IMR-90 (cell line): ENCODE measurements at regions not wholly inside any gene's neighbourhood (a gene's known extent, or its start where the extent isn't known, plus 50 kb on each side); places are given as distances from the start of the nearest gene placed in this dataset.

Experiments
- ATAC-seq: fragments of 200-7000 bp; cut with Tn5 transposase; 2 replicates; pipeline ENCODE4 v1.9.1; 2020; ENCODE audit warnings: low read depth, mild to moderate bottlenecking, moderate library complexity
- BruUV-seq: library from RNA; stranded (reverse); fragments of 400-500 nt; replicated peaks from 2 replicates; lab custom pipeline; 2021; lab: Mats Ljungman, UMichigan
- CTCF ChIA-PET: fragments of 300-600 bp; formaldehyde crosslinking; extraction: SDS; loops from one replicate; lab custom pipeline; 2021; ENCODE audit warnings: antibody characterized with exemption; lab: Yijun Ruan, JAX
- POLR2A ChIA-PET: fragments of 300-600 bp; sonication (Branson Sonifier 250); formaldehyde crosslinking; loops from one replicate; lab custom pipeline; 2022; ENCODE audit warnings: antibody characterized with exemption; ENCODE audit not compliant: unreplicated experiment; lab: Charles Lee
- DNase-seq: peaks from one replicate; pipeline ENCODE4 v3.0.0; 2013
- H2AFZ ChIP-seq: replicated peaks from 2 replicates; pipeline ENCODE3; 2013; ENCODE audit warnings: low read length, mild to moderate bottlenecking; ENCODE audit not compliant: poor library complexity
- H2AK5ac ChIP-seq: 2 replicates; pipeline ENCODE4 v1.6.1; 2013; ENCODE audit warnings: low read depth, low read length, inconsistent platforms
- H2AK9ac ChIP-seq: replicated peaks from 2 replicates; pipeline ENCODE3; 2013; ENCODE audit warnings: mild to moderate bottlenecking, low read depth, low read length, moderate library complexity; ENCODE audit not compliant: poor library complexity
- H2BK120ac ChIP-seq: 2 replicates; pipeline ENCODE4 v1.6.1; 2013; ENCODE audit warnings: low read depth, low read length, inconsistent platforms
- H2BK15ac ChIP-seq: 3 replicates; pipeline ENCODE4 v1.6.1; 2013; ENCODE audit warnings: low read depth, low read length, inconsistent platforms
- H2BK20ac ChIP-seq: 2 replicates; pipeline ENCODE4 v1.6.1; 2013; ENCODE audit warnings: low read depth, mild to moderate bottlenecking, inconsistent platforms, low read length, moderate library complexity
- H2BK5ac ChIP-seq: 2 replicates; pipeline ENCODE4 v1.6.1; 2013; ENCODE audit warnings: mild to moderate bottlenecking, low read depth, low read length, inconsistent platforms; ENCODE audit not compliant: poor library complexity, severe bottlenecking
- H3K14ac ChIP-seq: replicated peaks from 2 replicates; pipeline ENCODE4 v1.6.1; 2013; ENCODE audit warnings: low read depth, low read length, inconsistent platforms
- H3K18ac ChIP-seq: 2 replicates; pipeline ENCODE4 v1.6.1; 2013; ENCODE audit warnings: low read depth, low read length, control low read depth
- H3K23ac ChIP-seq: 2 replicates; pipeline ENCODE4 v1.6.1; 2013; ENCODE audit warnings: low read depth, low read length, inconsistent platforms
- H3K27ac ChIP-seq: 2 replicates; pipeline ENCODE4 v1.5.1; 2013; ENCODE audit warnings: mild to moderate bottlenecking, control low read depth, low read length; ENCODE audit not compliant: insufficient read depth
- H3K27me3 ChIP-seq: 2 replicates; pipeline ENCODE4 v1.6.1; 2013; ENCODE audit warnings: low read length; ENCODE audit not compliant: control insufficient read depth, insufficient read depth
- H3K36me3 ChIP-seq: 2 replicates; pipeline ENCODE4 v1.6.1; 2013; ENCODE audit warnings: low read length, mixed read lengths; ENCODE audit not compliant: control insufficient read depth, insufficient read depth
- H3K4ac ChIP-seq: 2 replicates; pipeline ENCODE4 v1.6.1; 2013; ENCODE audit warnings: low read depth, low read length, inconsistent platforms
- H3K4me1 ChIP-seq: 2 replicates; pipeline ENCODE4 v1.6.1; 2013; ENCODE audit warnings: low read length, mixed read lengths; ENCODE audit not compliant: control insufficient read depth, insufficient read depth
- H3K4me2 ChIP-seq: 2 replicates; pipeline ENCODE4 v1.6.1; 2013; ENCODE audit warnings: low read depth, mild to moderate bottlenecking, control low read depth, low read length, moderate library complexity
- H3K4me3 ChIP-seq: 2 replicates; pipeline ENCODE4 v1.5.1; 2013; ENCODE audit warnings: low read depth, mild to moderate bottlenecking, control low read depth, low read length, moderate library complexity; ENCODE audit not compliant: insufficient read depth
- H3K56ac ChIP-seq: 2 replicates; pipeline ENCODE4 v1.6.1; 2013; ENCODE audit warnings: low read length, inconsistent platforms; ENCODE audit not compliant: insufficient read depth; ENCODE audit errors: extremely low read depth
- H3K79me1 ChIP-seq, 2 experiments: 2 replicates each; pipeline ENCODE4 v1.6.1; 2013; ENCODE audit warnings: low read length in 2 of 2, inconsistent platforms in 1 of 2, low read depth in 1 of 2
- H3K9ac ChIP-seq: 2 replicates; pipeline ENCODE4 v1.6.1; 2013; ENCODE audit warnings: low read depth, low read length, control low read depth
- H3K9me1 ChIP-seq: 2 replicates; pipeline ENCODE4 v1.6.1; 2013; ENCODE audit warnings: low read length, inconsistent platforms; ENCODE audit not compliant: insufficient read depth
- H3K9me3 ChIP-seq: 2 replicates; pipeline ENCODE4 v1.6.1; 2013; ENCODE audit warnings: low read length; ENCODE audit not compliant: control insufficient read depth, insufficient read depth
- H4K20me1 ChIP-seq: 2 replicates; pipeline ENCODE4 v1.6.1; 2013; ENCODE audit warnings: low read length, inconsistent platforms; ENCODE audit not compliant: insufficient read depth
- H4K5ac ChIP-seq: 2 replicates; pipeline ENCODE4 v1.6.1; 2013; ENCODE audit warnings: mild to moderate bottlenecking, low read depth, low read length, control low read depth
- H4K8ac ChIP-seq, 2 experiments: 2 replicates each; pipeline ENCODE4 v1.6.1; 2013; ENCODE audit warnings: low read depth in 2 of 2, low read length in 2 of 2, control low read depth in 1 of 2, inconsistent platforms in 1 of 2
- H4K91ac ChIP-seq: 2 replicates; pipeline ENCODE4 v1.6.1; 2013; ENCODE audit warnings: low read depth, low read length, inconsistent platforms; ENCODE audit not compliant: insufficient read depth
- BHLHE40 ChIP-seq: fragments of 150-350 bp; IDR thresholded peaks from 2 replicates; pipeline ENCODE4 v1.6.1; 2016; ENCODE audit warnings: mild to moderate bottlenecking, low read depth, low read length
- CTCF ChIP-seq: conservative IDR thresholded peaks from 2 replicates; pipeline ENCODE4 v1.5.1; 2012; ENCODE audit warnings: mild to moderate bottlenecking, low read depth, low read length, improper control_type of control experiment
- FOS ChIP-seq: fragments of 150-350 bp; IDR thresholded peaks from 2 replicates; pipeline ENCODE4 v1.6.1; 2016; ENCODE audit warnings: low read depth, low read length
- MAFK ChIP-seq: IDR thresholded peaks from 2 replicates; pipeline ENCODE4 v1.6.1; 2012; ENCODE audit warnings: low read depth, low read length, improper control_type of control experiment
- MAZ ChIP-seq: IDR thresholded peaks from 2 replicates; pipeline ENCODE4 v1.6.1; 2012; ENCODE audit warnings: low read depth, mild to moderate bottlenecking, low read length, improper control_type of control experiment, moderate library complexity, borderline replicate concordance
- MXI1 ChIP-seq: IDR thresholded peaks from 2 replicates; pipeline ENCODE4 v1.6.1; 2012; ENCODE audit warnings: low read depth, mild to moderate bottlenecking, low read length, moderate library complexity, borderline replicate concordance
- POLR2A ChIP-seq: IDR thresholded peaks from 2 replicates; pipeline ENCODE4 v1.6.1; 2012; ENCODE audit warnings: mild to moderate bottlenecking, low read depth, low read length
- RAD21 ChIP-seq: IDR thresholded peaks from 2 replicates; pipeline ENCODE4 v1.6.1; 2012; ENCODE audit warnings: low read length, improper control_type of control experiment
- RCOR1 ChIP-seq: IDR thresholded peaks from 2 replicates; pipeline ENCODE4 v1.6.1; 2012; ENCODE audit warnings: mild to moderate bottlenecking, low read length, improper control_type of control experiment; ENCODE audit not compliant: insufficient replicate concordance
- RFX5 ChIP-seq: IDR thresholded peaks from 2 replicates; pipeline ENCODE4 v1.8.0; 2012; ENCODE audit warnings: low read depth, mild to moderate bottlenecking, low read length, moderate library complexity
- SMC3 ChIP-seq: fragments of 150-350 bp; IDR thresholded peaks from 2 replicates; pipeline ENCODE4 v1.6.1; 2016; ENCODE audit warnings: low read depth, mild to moderate bottlenecking, antibody characterized with exemption, low read length, moderate library complexity
- USF2 ChIP-seq: fragments of 150-350 bp; IDR thresholded peaks from 2 replicates; pipeline ENCODE4 v1.6.1; 2017; ENCODE audit warnings: mild to moderate bottlenecking, antibody characterized with exemption, low read length, low read depth
- WGBS, 2 experiments: methylation state at CpG; one replicate each; pipeline versions ENCODE4 v1.1.5 to v1.1.7; 2013; ENCODE audit warnings: missing lambda C conversion rate in 2 of 2; ENCODE audit not compliant: insufficient read length in 1 of 2; ENCODE audit errors: extremely low coverage in 2 of 2; 5-methylcytosine and 5-hydroxymethylcytosine counted together
- dilution Hi-C: fragments of 300-500 bp; cut with HindIII; formaldehyde crosslinking; loops from one replicate; pipeline ENCODE4 v1.14.3; 2018; ENCODE audit warnings: low sequenced_read_pairs; ENCODE audit not compliant: unreplicated experiment
- in situ Hi-C: fragments of 300-500 bp; cut with MboI; formaldehyde crosslinking; loops from 3 replicates; pipeline ENCODE4 v1.14.3; 2019; ENCODE audit warnings: low sequenced_read_pairs, inconsistent platforms, mixed read lengths
- intact Hi-C: fragments of 100-400 bp; cut with micrococcal nuclease; formaldehyde crosslinking; loops from 2 replicates; pipeline ENCODE4 v1.10.0; 2022

- Histone ChIP-seq H2BK15ac (no peak overlapping the region), H3K23ac (no peak overlapping the region), H2BK120ac (no peak overlapping the region), H3K4ac (no peak overlapping the region; the same call in 1 of the 2 replicates), H3K9me3 (no peaks in the 10 kb centered on the region), H4K20me1 (no peaks in the 10 kb centered on the region), H3K56ac (no peak overlapping the region), H3K36me3 (no peaks in the 10 kb centered on the region), H2AK9ac (no peak overlapping the region), H3K27me3 (no peaks in the 10 kb centered on the region), H3K14ac (no peak overlapping the region), H2BK5ac (no peak overlapping the region), H3K9ac (no peak overlapping the region), H3K4me1 (peaks cover 10% of the 10 kb centered on the region; the same call in 1 of the 2 replicates), H3K79me1 (peaks cover 0 to 8% of the 10 kb centered on the region in 2 experiments; a peak in 1 of 4 replicates), H2BK20ac (no peak overlapping the region), H4K8ac (no peak overlapping the region), H3K18ac (no peak overlapping the region), H2AFZ (no peak overlapping the region), H4K5ac (no peak overlapping the region), H3K9me1 (0 out of 2 replicates have a peak, but pooled peaks cover 4% of the 10 kb centered on the region), H2AK5ac (no peak overlapping the region), H3K27ac (no peak overlapping the region), H4K91ac (no peak overlapping the region), H3K4me3 (no peak overlapping the region), H3K4me2 (no peak overlapping the region)
- no peak for TF ChIP-seq RFX5
- no peak for TF ChIP-seq USF2
- TF ChIP-seq RAD21 = no peak
- TF ChIP-seq MAZ = no peak
- no peak for TF ChIP-seq BHLHE40
- no peak for TF ChIP-seq SMC3
- no peak for TF ChIP-seq MAFK
- no peak for TF ChIP-seq FOS
- TF ChIP-seq CTCF = no peak
- no peak for TF ChIP-seq RCOR1
- no peak for TF ChIP-seq POLR2A
- TF ChIP-seq MXI1 = no peak
- dilution Hi-C loops (no loop called here), intact Hi-C loops (no loop called here), in situ Hi-C loops (loop anchor here (25.0 kb wide), 1 partner anchor 341 kb away; no protein-coding TSS in a partner anchor)
- DNase-seq = no peak
- ATAC-seq = no peak
- WGBS, 2 experiments = 100% methylated on average over 1 of the region's 2 CpGs; no CpG with 5 or more reads in 1 of the 2 experiments
- ChIA-PET POLR2A (no interaction called here), CTCF (no interaction called here)
- no TSS peak for BruUV-seq
Measured at GRCh38 chr2:67828066-67828465, 234.7 kb downstream of the C1D start.
